PC-3 (cell line): ENCODE measurements at regions not wholly inside any gene's neighbourhood (a gene's known extent, or its start where the extent isn't known, plus 50 kb on each side); places are given as distances from the start of the nearest gene placed in this dataset.

Source experiments
- CTCF ChIP-seq: fragments of 300-600 bp; sonication (generic); conservative IDR thresholded peaks from 2 replicates; pipeline ENCODE4 v1.5.1; 2017; ENCODE audit warnings: antibody characterized with exemption, low read depth, mild to moderate bottlenecking, low read length
- EZH2 ChIP-seq: fragments of 300-600 bp; sonication (generic); IDR thresholded peaks from one replicate; pipeline ENCODE4 v1.6.1; 2017; ENCODE audit warnings: antibody characterized with exemption, mild to moderate bottlenecking, low read length; ENCODE audit not compliant: unreplicated experiment
- EZH2phosphoT487 ChIP-seq: fragments of 300-600 bp; sonication (generic); IDR thresholded peaks from 2 replicates; pipeline ENCODE4 v1.6.1; 2018; ENCODE audit warnings: mild to moderate bottlenecking, antibody characterized with exemption, low read length, borderline replicate concordance

- TF ChIP-seq CTCF, result no peak
- TF ChIP-seq EZH2phosphoT487, result no peak
- no peak for TF ChIP-seq EZH2
Measured at GRCh38 chr18:67935638-67936037, 419.1 kb upstream of the DSEL start.
